SHP77 (cell line): ENCODE measurements at regions not wholly inside any gene's neighbourhood (a gene's known extent, or its start where the extent isn't known, plus 50 kb on each side); places are given as distances from the start of the nearest gene placed in this dataset.

Experiments used
- DNase-seq, 2 experiments: peaks; one replicate each; lab custom pipeline; 2025; lab: John Stamatoyannopoulos, UW

DNA sequence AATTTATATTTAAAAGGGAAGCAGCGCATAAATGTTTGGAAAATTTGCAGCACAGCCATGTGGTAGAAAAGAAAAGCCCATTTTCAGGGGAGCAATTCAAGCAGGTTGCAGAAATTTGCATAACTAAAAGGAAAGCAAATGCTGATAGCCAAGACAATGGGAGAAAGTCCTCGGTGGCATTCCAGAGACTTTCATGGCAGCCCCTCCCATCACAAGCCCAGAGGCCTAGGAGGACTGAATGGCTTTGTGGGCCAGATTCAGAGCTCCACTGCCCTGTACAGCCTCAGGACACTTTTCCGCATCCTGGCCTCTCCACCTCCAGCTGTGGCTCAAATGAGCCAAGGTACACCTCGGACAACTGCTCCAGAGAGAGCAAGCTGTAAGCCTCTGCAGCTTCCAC, 462.9 kb downstream of the CDK5RAP2 start:
- no peak for DNase-seq

GRCh38 chr9:120110520-120110919, 469.4 kb downstream of the CDK5RAP2 start:
- DNase-seq, result no peak

DNA sequence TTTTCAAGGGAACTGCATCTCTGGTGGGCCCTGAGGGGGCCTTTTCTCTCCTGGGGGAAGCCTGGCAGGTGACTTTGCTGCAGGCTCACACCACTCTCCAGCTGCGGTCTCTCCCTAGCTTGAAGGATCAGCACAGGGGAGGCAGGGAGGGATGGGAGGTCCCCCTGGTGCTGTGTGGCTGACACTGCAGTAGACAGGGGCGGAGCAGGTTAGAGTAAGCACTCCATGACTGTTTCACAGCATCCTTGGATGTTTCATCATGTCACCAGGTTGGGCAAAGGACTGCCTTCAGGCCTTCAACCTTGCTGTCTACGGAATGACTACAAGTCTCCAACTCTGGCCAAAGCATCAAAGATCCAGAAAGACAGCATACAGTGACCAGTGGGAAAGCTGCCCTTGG, 470.7 kb downstream of the CDK5RAP2 start:
- peak; percentile 25 to 40 for DNase-seq

DNA sequence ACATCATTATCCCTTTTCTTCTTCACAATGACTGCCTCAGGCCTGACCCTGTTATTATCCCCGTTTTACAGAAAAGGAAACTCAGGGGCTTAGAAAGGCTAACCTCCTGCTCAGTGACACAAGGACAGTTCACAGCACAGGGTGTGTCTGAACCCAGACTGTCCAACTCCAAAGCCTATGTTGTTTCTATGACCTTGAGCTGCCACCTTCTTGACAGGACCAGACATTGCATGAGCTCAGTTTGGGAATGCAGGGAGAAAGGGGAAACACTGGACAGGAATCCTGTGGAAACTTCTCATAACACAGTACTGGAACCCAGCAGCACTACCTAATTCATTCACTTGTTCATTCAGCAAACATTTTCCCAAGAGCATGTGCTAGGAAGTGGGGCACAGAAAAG, 472.8 kb downstream of the CDK5RAP2 start:
- no peak for DNase-seq

- no peak for DNase-seq
Observed at GRCh38 chr9:120104771-120105170, 475.2 kb downstream of the CDK5RAP2 start.

GRCh38 chr9:120100595-120100994, 479.4 kb downstream of the CDK5RAP2 start:
- no peak for DNase-seq

- peak in 1 of 2 experiments; percentile 6 for DNase-seq
Observed at GRCh38 chr9:120099065-120099464, 480.9 kb downstream of the CDK5RAP2 start.

DNA sequence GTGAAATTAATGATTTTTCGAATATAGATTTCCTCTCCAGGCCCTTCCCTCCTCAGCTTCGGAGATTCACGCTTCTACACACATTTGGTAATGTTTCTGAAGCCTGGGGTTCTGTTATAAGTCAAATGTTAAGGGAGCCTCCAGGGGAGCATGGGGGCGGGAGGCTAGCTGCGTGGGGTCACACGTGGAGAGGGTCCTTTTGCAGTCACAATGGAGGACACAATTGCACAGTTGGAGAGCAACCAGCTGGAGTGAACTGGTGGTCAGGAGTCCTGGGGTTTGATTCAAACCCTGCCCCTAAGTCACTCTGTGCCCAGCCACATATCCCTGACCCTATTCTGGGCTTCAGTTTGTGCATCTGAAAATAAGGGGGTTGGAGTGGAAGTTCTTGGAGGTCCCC, 481.4 kb downstream of the CDK5RAP2 start:
- no peak for DNase-seq

DNA sequence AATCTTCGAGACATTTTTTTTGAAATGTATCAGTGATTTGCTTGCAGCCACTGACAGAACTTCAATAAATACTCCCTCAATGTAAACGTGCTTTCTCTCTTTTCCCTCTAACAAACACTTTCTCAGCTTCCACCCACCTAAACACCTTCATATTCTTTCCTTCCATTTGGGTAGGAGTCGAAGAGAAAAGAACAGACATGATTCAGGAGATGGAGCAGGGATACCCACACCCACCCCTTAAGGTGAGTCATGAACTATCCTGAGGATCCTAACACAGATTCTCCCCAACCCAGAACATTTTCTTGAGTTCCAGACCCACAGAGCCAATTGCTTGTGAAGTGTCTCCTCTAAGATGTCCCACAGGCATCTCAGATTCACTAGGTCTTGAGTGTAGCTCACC, 488.8 kb downstream of the CDK5RAP2 start:
- no peak for DNase-seq

DNA sequence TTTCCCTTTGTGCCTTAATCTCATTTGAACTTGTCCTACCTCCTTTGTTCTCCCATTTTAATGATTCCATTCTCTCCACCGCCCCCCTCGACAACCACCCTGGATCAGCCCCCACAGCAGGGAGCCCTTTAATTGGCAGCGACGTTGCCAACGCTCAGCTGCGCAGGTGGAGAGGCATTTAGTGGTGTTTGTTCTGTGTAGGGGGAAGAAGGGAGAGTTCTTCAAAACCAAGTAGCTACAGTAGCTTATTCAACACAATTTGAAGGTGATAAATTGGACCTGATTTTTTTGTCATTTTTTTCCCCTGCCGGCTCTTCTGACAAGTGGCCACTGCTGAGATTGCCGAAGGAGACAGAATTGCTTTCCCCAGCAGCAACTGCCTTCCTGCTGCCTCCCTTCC, 499.1 kb downstream of the CDK5RAP2 start:
- DNase-seq, result no peak

- no peak for DNase-seq
Observed at GRCh38 chr9:120078112-120078511, 501.9 kb downstream of the CDK5RAP2 start.

DNA sequence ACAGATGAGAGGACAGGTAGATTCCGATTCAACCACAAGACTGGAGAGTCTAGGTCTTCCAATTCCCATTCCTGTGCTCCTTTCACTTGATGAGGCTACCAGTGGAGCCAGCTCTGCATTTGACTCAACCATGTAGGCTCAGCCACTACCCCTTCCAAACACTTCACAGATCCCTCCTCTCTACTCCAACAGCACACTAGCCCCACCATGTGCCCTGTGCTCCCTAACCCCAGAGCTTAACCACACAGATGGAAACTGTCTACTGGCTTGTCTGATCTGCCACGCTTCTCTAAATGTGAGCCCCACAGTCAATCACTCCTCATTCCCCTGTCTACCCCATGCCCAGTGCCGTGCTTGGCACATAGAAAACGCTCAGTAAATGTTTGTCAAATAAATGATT, 508.2 kb downstream of the CDK5RAP2 start:
- DNase-seq, result no peak

DNA sequence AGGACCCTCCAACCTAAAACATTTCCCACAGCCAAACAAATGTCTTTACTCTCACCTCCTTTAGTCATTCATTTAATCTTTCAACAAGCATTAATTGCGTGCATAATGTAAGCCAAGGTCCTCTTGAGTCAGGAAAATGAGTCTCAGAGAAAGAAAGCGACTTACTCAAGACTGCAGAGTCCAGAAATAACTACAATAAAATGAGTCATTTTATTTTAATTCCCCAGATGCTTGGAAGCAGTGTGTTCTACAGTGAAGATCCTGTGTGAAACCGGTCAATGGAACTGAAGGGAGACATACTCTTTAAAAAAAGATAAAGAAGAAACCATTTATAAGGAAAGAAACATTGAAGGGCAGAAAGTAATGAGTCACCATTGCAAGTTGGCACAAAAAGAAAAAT, 513.7 kb downstream of the CDK5RAP2 start:
- no peak for DNase-seq

- no peak for DNase-seq
Observed at GRCh38 chr9:120065151-120065550, 514.8 kb downstream of the CDK5RAP2 start.

- no peak for DNase-seq
Observed at GRCh38 chr9:120045011-120045410, 535.0 kb downstream of the CDK5RAP2 start.

- peak; percentile 69 to 71 for DNase-seq
Observed at GRCh38 chr9:120043448-120043847, 536.5 kb downstream of the CDK5RAP2 start.

- DNase-seq, result no peak
Observed at GRCh38 chr9:120040896-120041295, 539.1 kb downstream of the CDK5RAP2 start.

- no peak for DNase-seq
Observed at GRCh38 chr9:120038342-120038741, 541.6 kb downstream of the CDK5RAP2 start.

DNA sequence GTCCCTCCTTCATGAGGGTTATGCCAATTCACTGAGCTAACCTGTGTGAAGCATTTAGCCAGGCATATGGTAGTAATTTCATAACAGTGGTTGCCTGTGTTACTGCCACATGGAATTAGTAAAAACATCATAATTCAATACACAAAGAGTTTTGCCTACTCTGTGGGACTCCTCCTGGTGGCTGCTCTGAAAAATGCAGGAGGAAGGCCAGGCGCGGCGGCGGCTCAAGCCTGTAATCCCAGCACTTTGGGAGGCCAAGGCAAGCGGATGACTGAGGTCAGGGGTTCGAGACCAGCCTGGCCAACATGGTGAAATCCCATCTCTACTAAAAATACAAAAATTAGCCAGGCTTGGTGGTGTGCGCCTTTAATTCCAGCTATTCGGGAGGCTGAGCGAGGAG, 547.3 kb downstream of the CDK5RAP2 start:
- DNase-seq, result no peak

DNA sequence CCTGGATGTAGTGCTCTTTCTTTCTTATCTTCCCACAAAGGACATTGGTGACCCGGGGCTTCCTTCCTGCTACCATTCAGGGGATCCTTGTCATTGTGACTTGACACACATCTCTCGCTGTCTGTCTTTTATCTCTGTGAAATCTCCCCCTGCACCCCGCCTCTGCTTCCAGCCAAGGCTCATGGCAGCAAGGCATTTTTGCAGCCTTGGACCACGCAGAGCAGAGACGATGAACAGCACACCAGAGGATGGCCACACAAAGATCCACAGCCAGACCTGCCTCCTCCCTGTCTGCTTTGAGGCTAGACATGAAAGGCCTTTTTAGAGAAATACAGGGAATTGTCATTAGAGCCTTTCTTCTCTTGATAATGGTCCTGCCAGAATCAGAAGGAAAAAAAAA, 549.1 kb downstream of the CDK5RAP2 start:
- no peak for DNase-seq

DNA sequence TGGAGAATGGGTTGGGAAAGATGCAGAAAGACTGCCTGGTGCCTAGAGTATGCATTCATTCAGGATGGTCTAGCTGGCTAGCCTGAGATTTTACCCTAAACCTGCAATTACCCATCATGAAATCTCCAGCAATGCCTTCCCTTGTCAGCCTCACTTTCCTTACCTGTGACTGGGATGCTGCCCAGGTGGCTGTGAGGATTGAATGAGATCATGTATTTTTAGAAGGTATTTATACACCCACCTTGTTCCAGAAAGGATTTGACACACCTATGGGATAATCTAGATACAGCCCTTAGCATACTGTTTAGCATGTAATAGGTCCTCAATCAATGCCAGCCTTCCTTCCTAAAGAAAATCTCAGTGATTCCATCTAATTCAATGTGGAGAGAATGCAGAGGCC, 561.4 kb downstream of the CDK5RAP2 start:
- DNase-seq, result no peak

GRCh38 chr9:120018037-120018436, 561.9 kb downstream of the CDK5RAP2 start:
- no peak for DNase-seq

DNA sequence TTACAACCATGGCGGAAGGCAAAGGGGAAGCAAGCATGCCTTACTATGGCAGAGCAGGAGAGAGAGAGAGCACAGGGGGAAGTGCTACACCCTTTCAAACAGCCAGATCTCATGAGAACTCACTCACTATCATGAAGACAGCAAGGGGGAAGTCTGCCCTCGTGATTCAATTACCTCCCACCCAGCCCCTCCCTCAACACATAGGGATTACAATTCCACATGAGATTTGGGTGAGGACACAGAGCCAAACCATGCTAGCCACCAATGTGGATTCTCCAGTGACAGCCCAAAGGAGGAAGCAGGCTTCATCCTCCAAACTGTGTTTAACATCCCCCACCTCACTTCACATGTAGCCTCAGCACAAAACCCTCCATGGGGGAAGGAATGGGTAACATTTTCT, 563.7 kb downstream of the CDK5RAP2 start:
- DNase-seq, result no peak

DNA sequence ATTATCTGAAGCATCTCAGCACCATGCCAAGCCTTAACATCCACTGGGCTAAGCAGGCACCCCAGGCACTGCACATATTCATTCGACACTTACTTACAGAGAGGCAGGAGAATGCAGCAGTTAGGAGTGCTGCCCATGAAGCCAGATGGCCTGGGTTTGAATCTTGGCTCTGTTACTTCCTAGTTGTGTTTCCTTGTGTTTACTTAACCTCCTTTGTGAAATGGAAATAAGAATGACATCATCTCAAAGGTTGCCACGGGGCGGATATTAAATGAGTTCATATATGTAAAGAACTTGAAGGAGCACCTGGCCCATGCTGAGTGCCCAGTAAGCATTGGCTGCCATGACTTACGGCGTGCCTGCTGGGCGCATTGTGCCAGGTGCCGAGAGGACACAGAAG, 565.2 kb downstream of the CDK5RAP2 start:
- DNase-seq, result peak in 1 of 2 experiments; percentile 6

DNA sequence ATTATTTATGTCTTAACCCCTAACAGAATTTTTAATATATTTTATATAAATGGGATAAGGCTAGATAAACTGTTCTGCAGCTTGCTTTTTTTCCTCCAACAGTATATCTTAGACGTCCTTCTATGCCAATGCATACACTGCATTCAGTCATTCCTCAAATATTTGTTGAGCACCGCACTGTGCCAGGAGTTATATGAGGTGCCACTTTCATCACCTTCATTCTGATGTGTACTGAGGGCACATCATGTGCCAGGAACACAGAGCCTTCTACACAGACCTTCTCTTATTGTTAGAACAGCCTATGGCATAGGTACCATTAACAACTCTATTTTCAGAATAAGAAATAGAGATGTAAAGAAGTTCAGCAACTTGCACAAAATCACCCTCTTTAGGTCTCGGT, 570.1 kb downstream of the CDK5RAP2 start:
- DNase-seq, result no peak
